H9 (cell line): ENCODE measurements at regions not wholly inside any gene's neighbourhood (a gene's known extent, or its start where the extent isn't known, plus 50 kb on each side); places are given as distances from the start of the nearest gene placed in this dataset.

ENCODE experiments used
- DNase-seq: peaks from one replicate; pipeline ENCODE4 v3.0.0-alpha.2; 2017
- H2AFZ ChIP-seq: one replicate; pipeline ENCODE4 v1.6.1; 2013; ENCODE audit warnings: mild to moderate bottlenecking, low read length, control low read depth, moderate library complexity
- H2AK5ac ChIP-seq: 2 replicates; pipeline ENCODE4 v1.6.1; 2013; ENCODE audit warnings: low read length, control low read depth, mixed read lengths; ENCODE audit not compliant: insufficient read length
- H2BK120ac ChIP-seq: one replicate; pipeline ENCODE4 v1.6.1; 2013; ENCODE audit warnings: low read depth, mild to moderate bottlenecking, low read length, control low read depth, inconsistent platforms; ENCODE audit not compliant: poor library complexity, severe bottlenecking
- H2BK12ac ChIP-seq: 2 replicates; pipeline ENCODE4 v1.6.1; 2013; ENCODE audit warnings: low read length, control low read depth, mixed read lengths, low read depth; ENCODE audit not compliant: insufficient read length
- H2BK15ac ChIP-seq: 2 replicates; pipeline ENCODE4 v1.6.1; 2013; ENCODE audit warnings: low read depth, low read length, control low read depth
- H2BK20ac ChIP-seq: one replicate; pipeline ENCODE4 v1.6.1; 2013; ENCODE audit warnings: low read depth, mild to moderate bottlenecking, low read length, control low read depth, inconsistent platforms; ENCODE audit not compliant: poor library complexity, severe bottlenecking
- H2BK5ac ChIP-seq: 2 replicates; pipeline ENCODE4 v1.6.1; 2013; ENCODE audit warnings: low read length, control low read depth, mixed read lengths; ENCODE audit not compliant: insufficient read length
- H3K14ac ChIP-seq: 2 replicates; pipeline ENCODE4 v1.6.1; 2013; ENCODE audit warnings: low read length, control low read depth; ENCODE audit not compliant: insufficient read depth
- H3K18ac ChIP-seq: 2 replicates; pipeline ENCODE4 v1.6.1; 2013; ENCODE audit warnings: low read depth, mild to moderate bottlenecking, mixed read lengths, low read length, control low read depth; ENCODE audit not compliant: insufficient read length
- H3K23ac ChIP-seq: 2 replicates; pipeline ENCODE4 v1.6.1; 2013; ENCODE audit warnings: low read length, control low read depth, mixed read lengths, low read depth; ENCODE audit not compliant: insufficient read length
- H3K23me2 ChIP-seq: 2 replicates; pipeline ENCODE4 v1.6.1; 2013; ENCODE audit warnings: low read depth, mild to moderate bottlenecking, mixed read lengths, low read length, control low read depth; ENCODE audit not compliant: insufficient read length, poor library complexity, severe bottlenecking
- H3K27ac ChIP-seq: 2 replicates; pipeline ENCODE4 v1.5.1; 2013; ENCODE audit warnings: low read length, control low read depth, mixed read lengths, low read depth; ENCODE audit not compliant: insufficient read length
- H3K27me3 ChIP-seq: 2 replicates; pipeline ENCODE4 v1.6.1; 2013; ENCODE audit warnings: low read length, control low read depth, inconsistent platforms; ENCODE audit not compliant: insufficient read depth
- H3K4ac ChIP-seq: 2 replicates; pipeline ENCODE4 v1.6.1; 2013; ENCODE audit warnings: low read depth, mild to moderate bottlenecking, control low read depth, inconsistent platforms, low read length, moderate library complexity
- H3K4me1 ChIP-seq: 2 replicates; pipeline ENCODE4 v1.6.1; 2013; ENCODE audit warnings: low read length, control low read depth, inconsistent platforms; ENCODE audit not compliant: insufficient read depth
- H3K4me2 ChIP-seq: 2 replicates; pipeline ENCODE4 v1.6.1; 2013; ENCODE audit warnings: low read length, control low read depth, mixed read lengths; ENCODE audit not compliant: insufficient read length, insufficient read depth
- H3K56ac ChIP-seq: 2 replicates; pipeline ENCODE4 v1.6.1; 2013; ENCODE audit warnings: low read depth, mild to moderate bottlenecking, mixed read lengths, low read length, control low read depth; ENCODE audit not compliant: insufficient read length
- H3K79me1 ChIP-seq: 2 replicates; pipeline ENCODE4 v1.6.1; 2013; ENCODE audit warnings: low read depth, mild to moderate bottlenecking, moderate library complexity, low read length, control low read depth, inconsistent platforms; ENCODE audit not compliant: insufficient read depth, poor library complexity, severe bottlenecking
- H3K79me2 ChIP-seq: 2 replicates; pipeline ENCODE4 v1.6.1; 2013; ENCODE audit warnings: low read length, control low read depth, inconsistent platforms; ENCODE audit not compliant: insufficient read depth
- H3K9ac ChIP-seq: 2 replicates; pipeline ENCODE4 v1.6.1; 2013; ENCODE audit warnings: low read length, control low read depth, mixed read lengths; ENCODE audit not compliant: insufficient read length; ENCODE audit errors: extremely low read depth
- H3K9me3 ChIP-seq: one replicate; pipeline ENCODE4 v1.6.1; 2013; ENCODE audit warnings: low read depth, low read length, inconsistent platforms; ENCODE audit not compliant: control insufficient read depth
- H3T11ph ChIP-seq: one replicate; pipeline ENCODE4 v1.6.1; 2013; ENCODE audit warnings: mild to moderate bottlenecking, low read length, control low read depth, inconsistent platforms
- H4K20me1 ChIP-seq: one replicate; pipeline ENCODE4 v1.6.1; 2013; ENCODE audit not compliant: control insufficient read depth, insufficient read length, insufficient read depth
- H4K5ac ChIP-seq: 2 replicates; pipeline ENCODE4 v1.6.1; 2013; ENCODE audit warnings: low read depth, mild to moderate bottlenecking, mixed read lengths, low read length, control low read depth; ENCODE audit not compliant: insufficient read length
- H4K8ac ChIP-seq: replicated peaks from 2 replicates; pipeline ENCODE4 v1.6.1; 2013; ENCODE audit warnings: low read length, control low read depth, mixed read lengths, low read depth; ENCODE audit not compliant: insufficient read length
- H4K91ac ChIP-seq: 2 replicates; pipeline ENCODE4 v1.6.1; 2013; ENCODE audit warnings: low read depth, mild to moderate bottlenecking, moderate library complexity, mixed read lengths, low read length, control low read depth; ENCODE audit not compliant: insufficient read length
- H3K27ac Mint-ChIP-seq, 3 experiments: 2 replicates in 2 of 3; 3 replicates in 1 of 3; pipeline ENCODE4 v1.8.0; 2020 to 2021; ENCODE audit warnings: mixed read lengths in 3 of 3, mild to moderate bottlenecking in 1 of 3, moderate library complexity in 1 of 3
- H3K27me3 Mint-ChIP-seq: 2 replicates; pipeline ENCODE4 v1.8.0; 2021; ENCODE audit warnings: low read depth, mild to moderate bottlenecking, moderate library complexity, mixed read lengths
- H3K36me3 Mint-ChIP-seq, 3 experiments: 2 replicates in 2 of 3; 3 replicates in 1 of 3; pipeline ENCODE4 v1.8.0; 2020 to 2021; ENCODE audit warnings: low read depth in 3 of 3, mixed read lengths in 3 of 3; ENCODE audit not compliant: insufficient read depth in 1 of 3
- H3K4me1 Mint-ChIP-seq, 2 experiments: 2 replicates each; pipeline ENCODE4 v1.8.0; 2020; ENCODE audit warnings: mixed read lengths in 2 of 2
- H3K4me3 Mint-ChIP-seq, 2 experiments: 2 replicates in 1 of 2; 3 replicates in 1 of 2; pipeline ENCODE4 v1.8.0; 2020 to 2021; ENCODE audit warnings: mild to moderate bottlenecking in 2 of 2, mixed read lengths in 2 of 2, moderate library complexity in 1 of 2
- H3K9me3 Mint-ChIP-seq, 2 experiments: 2 replicates in 1 of 2; 3 replicates in 1 of 2; pipeline ENCODE4 v1.8.0; 2020; ENCODE audit warnings: mild to moderate bottlenecking in 2 of 2, mixed read lengths in 2 of 2, moderate library complexity in 1 of 2
- WGBS: extraction: QIAGEN DNeasy Blood & Tissue Kit; methylation state at CpG from one replicate; pipeline ENCODE4 v1.1.7; 2013; ENCODE audit warnings: missing lambda C conversion rate, low lambda C conversion rate, mixed read lengths; ENCODE audit not compliant: insufficient read length; ENCODE audit errors: extremely low coverage; 5-methylcytosine and 5-hydroxymethylcytosine counted together
- TF ChIP-seq, protein P1 (sequence below): fragments of 200-600 bp; sonication (generic); conservative IDR thresholded peaks from 3 replicates; pipeline ENCODE4 v1.8.0; 2021; ENCODE audit warnings: antibody characterized with exemption, mild to moderate bottlenecking

DNA sequence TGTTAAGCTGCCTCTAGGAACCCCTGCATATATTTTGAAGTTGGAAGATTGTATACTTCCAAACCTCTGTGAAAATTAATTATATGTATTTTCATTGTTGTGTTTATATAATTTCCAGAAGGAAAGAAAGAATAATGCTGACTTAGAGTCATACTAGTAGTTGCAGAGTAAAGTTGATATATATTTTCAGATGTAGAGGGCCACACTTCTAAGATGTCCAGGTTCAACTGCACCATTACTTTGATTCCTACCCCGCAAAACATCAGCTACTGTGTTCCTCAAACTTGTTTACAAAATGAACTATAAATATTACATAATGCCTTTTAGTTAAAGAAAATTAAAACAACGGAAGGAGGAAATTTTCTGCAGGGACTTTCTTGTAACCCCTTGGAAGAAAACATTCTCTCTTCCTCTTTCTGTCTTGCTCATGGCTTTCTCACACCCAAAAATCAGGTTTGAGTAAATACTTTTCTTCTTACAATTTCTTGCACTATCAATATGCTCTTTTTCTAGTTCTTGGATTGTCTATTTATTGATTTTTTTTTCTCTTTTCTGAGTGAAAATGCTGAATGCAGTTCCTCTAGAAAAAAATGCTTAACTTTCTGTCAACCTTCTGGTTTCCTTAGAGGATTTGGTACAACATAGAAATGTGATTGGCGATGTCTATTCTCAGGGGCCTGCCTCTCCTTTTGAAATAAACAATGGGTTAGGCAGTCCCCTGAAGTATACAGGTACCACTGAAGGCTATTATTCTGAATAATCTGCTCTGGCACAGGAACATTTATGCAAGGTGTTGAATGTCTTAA, 867.8 kb downstream of the TTLL7 start:
- H2AFZ ChIP-seq: no peak overlapping the region
- no peaks in the 10 kb centered on the region for H3K36me3 Mint-ChIP-seq

More for the DNA sequence above, 867.8 kb downstream of the TTLL7 start:
- no peak for DNase-seq
- no CpG with 5 or more reads among the region's 3 CpGs for WGBS
- no peak overlapping the region for H3K27ac ChIP-seq
- H3K27me3 ChIP-seq: no peaks in the 10 kb centered on the region
- peaks cover 6 to 7% of the 10 kb centered on the region in 2 experiments for H3K4me1 Mint-ChIP-seq
- H2AK5ac ChIP-seq: no peak overlapping the region
- no peak overlapping the region for H4K8ac ChIP-seq
- H3K9me3 ChIP-seq: no peaks in the 10 kb centered on the region
- H3K79me2 ChIP-seq: no peaks in the 10 kb centered on the region
- no peak overlapping the region for H3K18ac ChIP-seq
- H3K9ac ChIP-seq: no peak overlapping the region
- no peaks in the 10 kb centered on the region for H3K27me3 Mint-ChIP-seq
- no peak overlapping the region for H4K91ac ChIP-seq
- H3K4me3 Mint-ChIP-seq: no peak overlapping the region
- no peaks in the 10 kb centered on the region for H3K23me2 ChIP-seq
- peak overlapping the region in 1 of 3 experiments; percentile 37; a peak in 1 of 7 replicates for H3K27ac Mint-ChIP-seq
- H4K5ac ChIP-seq: no peak overlapping the region
- H3K14ac ChIP-seq: no peak overlapping the region
- H2BK12ac ChIP-seq: no peak overlapping the region
- no peak overlapping the region for H3T11ph ChIP-seq
- H2BK15ac ChIP-seq: no peak overlapping the region
- H2BK5ac ChIP-seq: no peak overlapping the region
- no peaks in the 10 kb centered on the region for H3K79me1 ChIP-seq
- H3K4me1 ChIP-seq: no peaks in the 10 kb centered on the region
- no peak overlapping the region for H3K4me2 ChIP-seq
- no peak overlapping the region for H2BK20ac ChIP-seq
- no peak overlapping the region for H3K23ac ChIP-seq
- H3K56ac ChIP-seq: no peak overlapping the region
- no peak overlapping the region for H2BK120ac ChIP-seq
- H3K9me3 Mint-ChIP-seq: no peaks in the 10 kb centered on the region
- no peaks in the 10 kb centered on the region for H4K20me1 ChIP-seq
- TF ChIP-seq, protein P1, sequence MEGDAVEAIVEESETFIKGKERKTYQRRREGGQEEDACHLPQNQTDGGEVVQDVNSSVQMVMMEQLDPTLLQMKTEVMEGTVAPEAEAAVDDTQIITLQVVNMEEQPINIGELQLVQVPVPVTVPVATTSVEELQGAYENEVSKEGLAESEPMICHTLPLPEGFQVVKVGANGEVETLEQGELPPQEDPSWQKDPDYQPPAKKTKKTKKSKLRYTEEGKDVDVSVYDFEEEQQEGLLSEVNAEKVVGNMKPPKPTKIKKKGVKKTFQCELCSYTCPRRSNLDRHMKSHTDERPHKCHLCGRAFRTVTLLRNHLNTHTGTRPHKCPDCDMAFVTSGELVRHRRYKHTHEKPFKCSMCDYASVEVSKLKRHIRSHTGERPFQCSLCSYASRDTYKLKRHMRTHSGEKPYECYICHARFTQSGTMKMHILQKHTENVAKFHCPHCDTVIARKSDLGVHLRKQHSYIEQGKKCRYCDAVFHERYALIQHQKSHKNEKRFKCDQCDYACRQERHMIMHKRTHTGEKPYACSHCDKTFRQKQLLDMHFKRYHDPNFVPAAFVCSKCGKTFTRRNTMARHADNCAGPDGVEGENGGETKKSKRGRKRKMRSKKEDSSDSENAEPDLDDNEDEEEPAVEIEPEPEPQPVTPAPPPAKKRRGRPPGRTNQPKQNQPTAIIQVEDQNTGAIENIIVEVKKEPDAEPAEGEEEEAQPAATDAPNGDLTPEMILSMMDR: no peak
- no peak overlapping the region for H3K4ac ChIP-seq
